ENCODE measurements at regions not wholly inside any gene's neighbourhood (a gene's known extent, or its start where the extent isn't known, plus 50 kb on each side); places are given as distances from the start of the nearest gene placed in this dataset.
A peak's percentile ranks its signal among the peaks of the same experiment; 100 is the strongest.

DNA sequence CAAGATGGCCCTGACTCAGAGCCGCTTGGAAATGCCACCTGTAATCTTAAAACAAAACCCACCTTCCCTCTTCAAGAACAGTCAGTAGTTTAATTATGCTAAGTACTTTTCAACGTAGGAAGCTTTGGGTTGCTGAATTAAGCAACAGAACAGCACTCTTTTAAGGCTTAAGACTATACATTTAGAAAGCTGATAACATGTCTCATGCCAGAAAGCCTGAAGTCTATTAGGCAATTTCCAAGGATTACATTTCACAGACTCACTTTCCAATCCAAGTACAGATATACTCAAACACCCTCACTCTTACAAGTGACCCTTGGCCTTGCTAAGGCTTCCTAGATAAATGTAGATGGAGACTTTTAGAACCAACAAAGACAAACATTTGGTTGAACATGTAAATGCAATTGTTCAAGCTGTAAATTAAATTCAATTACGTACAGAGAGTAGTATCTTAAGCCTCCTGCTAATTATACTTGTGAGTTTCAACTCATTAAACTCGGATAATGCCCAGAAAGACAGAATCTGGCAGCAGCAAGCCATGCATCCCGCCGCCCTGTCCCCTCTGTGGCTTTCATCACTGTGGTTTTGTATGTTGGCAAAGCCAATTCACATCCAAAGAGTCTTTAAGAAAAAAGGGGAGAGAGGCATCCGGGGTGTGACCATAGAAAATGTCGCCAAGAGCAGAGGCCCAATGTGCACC, 283.1 kb upstream of the NRP1 start:
- no peaks in the 10 kb centered on the region for H3K36me3 ChIP-seq (ENCODE audit: insufficient read depth in 1 of 2, low read depth in 1 of 2)
- ATAC-seq (no peak), DNase-seq (no peak)
- TF ChIP-seq, protein P1, sequence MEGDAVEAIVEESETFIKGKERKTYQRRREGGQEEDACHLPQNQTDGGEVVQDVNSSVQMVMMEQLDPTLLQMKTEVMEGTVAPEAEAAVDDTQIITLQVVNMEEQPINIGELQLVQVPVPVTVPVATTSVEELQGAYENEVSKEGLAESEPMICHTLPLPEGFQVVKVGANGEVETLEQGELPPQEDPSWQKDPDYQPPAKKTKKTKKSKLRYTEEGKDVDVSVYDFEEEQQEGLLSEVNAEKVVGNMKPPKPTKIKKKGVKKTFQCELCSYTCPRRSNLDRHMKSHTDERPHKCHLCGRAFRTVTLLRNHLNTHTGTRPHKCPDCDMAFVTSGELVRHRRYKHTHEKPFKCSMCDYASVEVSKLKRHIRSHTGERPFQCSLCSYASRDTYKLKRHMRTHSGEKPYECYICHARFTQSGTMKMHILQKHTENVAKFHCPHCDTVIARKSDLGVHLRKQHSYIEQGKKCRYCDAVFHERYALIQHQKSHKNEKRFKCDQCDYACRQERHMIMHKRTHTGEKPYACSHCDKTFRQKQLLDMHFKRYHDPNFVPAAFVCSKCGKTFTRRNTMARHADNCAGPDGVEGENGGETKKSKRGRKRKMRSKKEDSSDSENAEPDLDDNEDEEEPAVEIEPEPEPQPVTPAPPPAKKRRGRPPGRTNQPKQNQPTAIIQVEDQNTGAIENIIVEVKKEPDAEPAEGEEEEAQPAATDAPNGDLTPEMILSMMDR (IDR thresholded peaks at IDR 0.05): no peak
- no peaks in the 10 kb centered on the region for H3K9me3 ChIP-seq
- intact Hi-C loops (cut with DNase I): no loop called here
- no peaks in the 10 kb centered on the region for H3K27me3 ChIP-seq (ENCODE audit: insufficient read depth in 3 of 3, low read length in 2 of 3)
- H3K4me3 ChIP-seq: no peak overlapping the region
- 89 to 94% (median 90%) methylated on average over 8 of the region's 8 CpGs for WGBS, 3 donors
- no peaks in the 10 kb centered on the region for H3K4me1 ChIP-seq
- H3K27ac ChIP-seq: no peak overlapping the region

GRCh38 chr10:33616956-33617355, 282.5 kb upstream of the NRP1 start:
- ATAC-seq (no peak), DNase-seq (no peak)
- peaks cover under 1% of the 10 kb centered on the region for H3K9me3 ChIP-seq
- no peak overlapping the region for H3K4me3 ChIP-seq
- no peak overlapping the region for H3K27ac ChIP-seq
- TF ChIP-seq, protein P1 (IDR thresholded peaks at IDR 0.05): no peak
- no peaks in the 10 kb centered on the region for H3K27me3 ChIP-seq (ENCODE audit: insufficient read depth in 3 of 3, low read length in 2 of 3)
- intact Hi-C loops (cut with DNase I): no loop called here
- H3K36me3 ChIP-seq (ENCODE audit: insufficient read depth in 1 of 2, low read depth in 1 of 2): no peaks in the 10 kb centered on the region
- WGBS, 3 donors: 40 to 72% (median 51%) methylated on average over 1 of the region's 1 CpG
- H3K4me1 ChIP-seq: no peaks in the 10 kb centered on the region

DNA sequence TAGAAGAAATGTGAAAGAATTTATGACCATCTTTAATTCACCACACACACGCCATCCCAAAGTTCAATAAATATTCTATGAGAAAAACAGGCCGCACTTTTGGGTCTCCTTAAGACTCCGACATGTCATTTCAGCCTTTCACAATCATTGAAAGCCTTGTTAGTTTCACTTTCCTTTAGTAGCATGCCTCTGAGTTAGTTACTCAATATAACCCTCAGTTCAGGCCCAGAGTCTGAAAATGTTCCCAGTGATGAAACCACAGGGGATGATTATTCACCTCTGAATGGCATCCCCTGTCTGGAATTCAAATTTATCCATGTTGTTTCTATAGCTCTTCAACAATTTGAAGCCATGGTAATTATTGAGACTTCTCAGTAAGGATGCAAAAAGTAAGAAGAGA, 278.1 kb upstream of the NRP1 start:
- peak in 3 of 4 donors; percentile 50 to 71 (median 59) for ATAC-seq
- Histone ChIP-seq H3K4me1 (no peaks in the 10 kb centered on the region), H3K27ac (peak overlapping the region; percentile 30), H3K27me3 (ENCODE audit: insufficient read depth in 3 of 3, low read length in 2 of 3) (no peaks in the 10 kb centered on the region), H3K36me3 (ENCODE audit: insufficient read depth in 1 of 2, low read depth in 1 of 2) (no peaks in the 10 kb centered on the region), H3K4me3 (peak overlapping the region; percentile 9), H3K9me3 (peaks cover 3% of the 10 kb centered on the region)
- intact Hi-C loops (cut with DNase I): no loop called here
- DNase-seq: no peak
- whole genome bisulfite sequencing, 3 donors: 74 to 80% (median 77%) methylated on average over 3 of the region's 3 CpGs
- TF ChIP-seq, protein P1 (IDR thresholded peaks at IDR 0.05): no peak

GRCh38 chr10:33612116-33612515, 277.6 kb upstream of the NRP1 start:
- Histone ChIP-seq H3K4me1 (no peaks in the 10 kb centered on the region), H3K27ac (peak overlapping the region; percentile 30), H3K36me3 (ENCODE audit: insufficient read depth in 1 of 2, low read depth in 1 of 2) (no peaks in the 10 kb centered on the region), H3K9me3 (peaks cover 3% of the 10 kb centered on the region), H3K27me3 (ENCODE audit: insufficient read depth in 3 of 3, low read length in 2 of 3) (no peaks in the 10 kb centered on the region), H3K4me3 (peak overlapping the region; percentile 9)
- 74 to 91% (median 75%) methylated on average over 1 of the region's 1 CpG for WGBS, 3 donors
- ATAC-seq (no peak), DNase-seq (no peak)
- intact Hi-C loops (cut with DNase I): no loop called here
- TF ChIP-seq, protein P1 (IDR thresholded peaks at IDR 0.05): no peak

GRCh38 chr10:33611423-33611822, 277.0 kb upstream of the NRP1 start:
- Histone ChIP-seq H3K27me3 (ENCODE audit: insufficient read depth in 3 of 3, low read length in 2 of 3) (no peaks in the 10 kb centered on the region), H3K4me1 (no peaks in the 10 kb centered on the region), H3K27ac (no peak overlapping the region), H3K36me3 (ENCODE audit: insufficient read depth in 1 of 2, low read depth in 1 of 2) (no peaks in the 10 kb centered on the region), H3K4me3 (no peak overlapping the region), H3K9me3 (peaks cover 3% of the 10 kb centered on the region)
- intact Hi-C loops (cut with DNase I): no loop called here
- ATAC-seq (no peak), DNase-seq (no peak)
- TF ChIP-seq, protein P1 (IDR thresholded peaks at IDR 0.05): no peak
- 97 to 100% (median 100%) methylated on average over 1 of the region's 1 CpG for WGBS, 3 donors

Measured in psoas muscle (tissue), 7 donors.